Coronary artery (tissue), 2 donors: ENCODE measurements at regions not wholly inside any gene's neighbourhood (a gene's known extent, or its start where the extent isn't known, plus 50 kb on each side); places are given as distances from the start of the nearest gene placed in this dataset.

Experiments used
- DNase-seq: peaks from one replicate; pipeline ENCODE4 v3.0.0-alpha.2; 2017; ENCODE audit warnings: low spot score
- H3K27ac ChIP-seq, 2 donors: fragments of 200-600 bp; sonication (generic); one replicate each; pipeline ENCODE4 v1.5.1; 2016 to 2019
- H3K4me3 ChIP-seq: fragments of 200-600 bp; sonication (generic); 2 replicates; pipeline ENCODE4 v1.5.1; 2016; ENCODE audit warnings: mild to moderate bottlenecking, moderate library complexity
- CTCF ChIP-seq: fragments of 200-600 bp; sonication (generic); IDR thresholded peaks from one replicate; pipeline ENCODE4 v1.5.1; 2019; ENCODE audit warnings: antibody characterized with exemption

GRCh38 chr9:99351647-99352046, 129.6 kb downstream of the SEC61B start:
- no peak for DNase-seq
- H3K4me3 ChIP-seq = no peak overlapping the region
- TF ChIP-seq CTCF = no peak
- no peak overlapping the region for H3K27ac ChIP-seq

- no peak overlapping the region for H3K27ac ChIP-seq
- no peak for TF ChIP-seq CTCF
- DNase-seq = no peak
- H3K4me3 ChIP-seq = no peak overlapping the region
Observed at GRCh38 chr9:99352826-99353225, 130.7 kb downstream of the SEC61B start.

- Histone ChIP-seq H3K4me3 (no peak overlapping the region), H3K27ac (no peak overlapping the region)
- TF ChIP-seq CTCF = no peak
- no peak for DNase-seq
Observed at GRCh38 chr9:99353408-99353807, 131.3 kb downstream of the SEC61B start.

- DNase-seq = no peak
- Histone ChIP-seq H3K27ac (no peak overlapping the region), H3K4me3 (no peak overlapping the region)
- TF ChIP-seq CTCF = no peak
Observed at GRCh38 chr9:99354104-99354503, 132.0 kb downstream of the SEC61B start.

- Histone ChIP-seq H3K4me3 (no peak overlapping the region), H3K27ac (no peak overlapping the region)
- no peak for TF ChIP-seq CTCF
Observed at GRCh38 chr9:99356512-99356971, 134.5 kb downstream of the SEC61B start.

GRCh38 chr9:99357575-99357974, 135.5 kb downstream of the SEC61B start:
- no peak for DNase-seq
- no peak for TF ChIP-seq CTCF
- Histone ChIP-seq H3K4me3 (no peak overlapping the region), H3K27ac (no peak overlapping the region)

More at GRCh38 chr9:99356512-99356971, 134.5 kb downstream of the SEC61B start:
- DNase-seq = no peak

GRCh38 chr9:99358668-99359067, 136.6 kb downstream of the SEC61B start:
- DNase-seq = no peak
- H3K4me3 ChIP-seq = no peak overlapping the region
- no peak for TF ChIP-seq CTCF
- H3K27ac ChIP-seq = no peak overlapping the region
